HG03045 (cell line): ENCODE measurements at regions not wholly inside any gene's neighbourhood (a gene's known extent, or its start where the extent isn't known, plus 50 kb on each side); places are given as distances from the start of the nearest gene placed in this dataset.
"Not testable (repeated sequence)": the region's sequence is repeated elsewhere in the genome, so short reads cannot be mapped to it uniquely, and the experiment has no call there.

Experiments used
- ATAC-seq: cut with Tn5 transposase; IDR thresholded peaks from one replicate; pipeline ENCODE4 v1.9.1; 2021; ENCODE audit warnings: mild to moderate bottlenecking, moderate library complexity; ENCODE audit not compliant: unreplicated experiment

DNA sequence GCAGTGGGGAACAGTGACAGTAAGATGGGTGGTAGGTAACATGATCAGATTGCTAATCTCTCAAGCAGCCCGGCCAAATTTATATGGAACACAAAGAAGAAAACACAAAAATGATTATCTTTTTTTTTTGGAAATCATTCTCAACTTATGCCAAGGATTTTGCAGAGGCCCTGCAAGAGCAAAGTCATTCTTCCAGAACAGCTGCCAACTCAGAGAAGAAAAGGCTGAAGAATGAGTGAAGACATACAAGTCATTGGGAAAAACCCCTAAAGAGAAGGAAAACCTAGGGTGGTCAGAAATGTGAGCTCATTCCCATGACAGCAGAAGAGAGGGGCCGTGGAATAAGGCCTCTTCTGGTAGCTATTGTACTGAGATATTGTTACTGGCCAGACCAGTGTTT, 246.7 kb downstream of the SHOX2 start:
- no peak for ATAC-seq

DNA sequence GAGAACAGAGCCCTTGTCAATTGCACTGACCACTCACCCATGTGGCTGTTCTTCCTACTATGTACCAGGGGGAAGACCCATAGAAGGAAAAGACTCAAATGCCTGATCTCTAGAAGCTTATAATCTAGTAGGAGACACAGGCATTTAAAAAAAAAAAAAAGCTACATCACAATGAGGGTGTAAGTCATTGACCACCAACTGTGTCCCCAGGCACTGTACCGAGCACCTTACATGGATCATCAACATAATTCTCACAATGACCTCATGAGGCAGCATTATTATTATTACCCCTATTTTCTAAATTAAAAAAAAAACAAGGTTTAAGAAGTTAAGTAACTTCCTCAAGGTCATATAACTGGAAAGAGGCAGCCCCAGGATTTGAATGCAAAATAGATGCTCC, 247.4 kb downstream of the SHOX2 start:
- ATAC-seq, result no peak

DNA sequence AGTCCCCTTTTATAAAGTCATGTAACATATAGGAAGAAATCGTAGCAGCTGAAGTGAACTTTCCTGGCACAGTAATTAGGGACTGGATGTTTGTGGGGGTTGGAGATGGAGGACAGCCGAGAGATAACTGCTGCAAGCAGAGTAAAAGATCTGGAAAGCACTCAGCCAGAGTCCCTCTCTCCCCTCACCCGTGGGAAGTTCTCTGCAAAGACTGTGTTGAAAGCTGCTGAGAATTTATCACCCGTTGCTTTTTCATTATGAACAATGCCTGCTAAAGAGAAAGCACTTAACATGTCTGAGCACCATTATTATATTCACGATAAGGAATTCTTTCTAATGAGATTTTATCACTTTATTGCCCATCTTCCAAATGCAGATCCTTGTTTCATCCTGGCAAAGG, 248.8 kb downstream of the SHOX2 start:
- ATAC-seq, result no peak

DNA sequence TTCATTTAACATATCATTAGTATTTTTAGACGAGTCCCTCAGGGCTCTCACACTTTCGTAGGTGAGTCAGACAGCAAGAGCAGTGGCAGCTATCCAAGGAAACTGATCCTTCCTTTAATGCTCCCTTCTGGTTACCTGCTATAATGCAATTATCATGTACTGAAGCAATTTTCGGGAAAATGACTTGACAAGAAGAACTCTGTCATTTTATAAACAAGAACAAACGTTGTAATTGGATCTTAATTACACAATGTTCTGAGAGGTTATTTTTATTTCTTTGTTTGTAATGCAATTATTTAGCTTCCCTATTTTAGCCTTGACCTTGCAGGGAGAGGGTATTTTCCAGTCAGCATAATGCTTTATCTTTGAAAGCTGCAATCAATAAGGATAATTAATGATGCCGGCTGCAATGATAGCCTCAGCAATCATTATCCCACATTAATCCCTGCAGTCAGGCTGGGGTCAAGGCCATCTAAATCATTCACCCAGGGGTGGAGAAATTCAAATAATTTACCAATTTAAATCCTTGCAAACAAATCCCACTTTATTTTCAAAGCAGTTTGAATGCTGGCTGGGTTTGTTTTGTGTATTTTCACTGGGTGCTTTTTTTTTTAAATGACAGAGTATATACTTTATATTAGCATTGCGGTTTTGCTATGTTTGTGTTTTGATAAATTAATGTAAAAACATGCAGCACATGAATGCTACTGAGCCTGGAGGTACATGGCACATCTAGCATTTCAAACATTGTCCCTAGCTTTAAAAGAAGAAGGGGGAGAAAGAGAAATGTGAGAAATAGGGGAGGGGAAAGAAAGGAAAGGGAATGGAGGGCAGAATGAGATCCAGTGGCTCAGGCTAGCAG, 249.9 kb downstream of the SHOX2 start:
- ATAC-seq, result no peak

DNA sequence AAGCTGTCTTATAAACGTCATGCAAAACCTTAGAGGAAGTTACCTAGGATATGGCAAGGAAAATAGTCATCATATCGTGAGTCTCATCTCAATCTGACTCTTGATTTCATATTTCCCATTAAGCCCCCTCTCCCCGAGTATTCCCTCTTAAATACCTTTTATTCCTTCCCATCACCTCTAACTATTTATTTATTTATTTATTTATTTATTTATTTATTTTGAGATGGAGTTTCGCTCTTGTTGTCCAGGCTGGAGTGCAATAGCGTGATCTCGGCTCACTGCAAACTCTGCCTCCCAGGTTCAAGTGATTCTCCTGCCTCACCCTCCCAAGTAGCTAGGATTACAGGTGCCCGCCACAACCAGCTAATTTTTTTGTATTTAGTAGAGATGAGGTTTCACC, 260.4 kb downstream of the SHOX2 start:
- not testable (repeated sequence) for ATAC-seq

DNA sequence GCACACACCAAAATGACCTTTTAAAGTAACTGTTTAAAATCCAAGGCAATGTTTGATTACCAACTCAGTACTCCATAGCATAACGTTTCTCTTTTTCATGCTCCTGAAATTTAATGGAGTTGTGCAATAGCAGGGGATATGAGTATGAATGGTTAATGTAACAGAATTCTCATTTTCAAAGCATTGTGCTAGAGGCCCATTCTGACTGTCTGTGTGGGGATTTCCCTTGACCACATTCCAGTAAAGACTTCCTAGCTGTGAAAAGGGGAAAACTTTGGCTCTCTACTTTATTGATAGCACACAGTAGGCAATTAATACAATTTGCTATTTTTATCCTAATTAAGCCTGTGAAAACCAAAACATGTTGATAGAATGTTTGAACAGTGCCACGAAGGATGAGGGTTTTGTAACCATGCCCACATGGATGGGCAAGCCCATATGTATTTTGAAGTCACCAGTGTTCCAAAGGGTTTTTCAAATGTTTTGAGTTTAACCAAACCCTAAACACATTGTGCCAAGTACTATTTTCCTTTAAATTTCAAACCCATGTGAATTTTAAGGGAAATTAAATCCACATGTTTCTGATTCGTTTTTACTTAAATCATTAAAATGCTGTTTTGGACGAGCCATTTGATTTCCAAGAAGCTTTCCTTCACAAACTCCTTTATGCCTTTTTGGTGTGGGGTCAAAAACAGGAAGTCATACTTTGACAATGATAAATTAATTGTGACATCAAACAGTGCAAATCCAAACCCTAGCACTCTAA, 261.2 kb downstream of the SHOX2 start:
- ATAC-seq, result no peak

DNA sequence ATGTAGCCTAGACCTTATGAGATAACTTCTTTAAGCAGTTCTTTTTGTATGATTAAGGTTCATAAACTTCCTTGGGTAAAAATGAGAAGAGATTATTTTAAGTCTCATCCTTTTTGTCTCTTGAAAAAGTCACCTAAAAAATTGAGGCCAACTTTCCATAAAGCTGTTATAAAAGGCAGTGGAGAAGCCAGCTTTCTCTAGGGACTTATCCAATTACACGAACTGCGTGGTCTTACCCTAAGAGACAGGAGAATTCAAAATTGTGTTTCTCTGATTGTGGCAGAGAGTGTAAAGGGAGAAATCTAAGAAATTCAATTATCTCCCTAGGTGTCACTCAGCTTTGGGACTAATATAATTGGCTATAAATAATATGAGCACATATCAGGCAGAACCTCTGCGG, 262.0 kb downstream of the SHOX2 start:
- no peak for ATAC-seq

DNA sequence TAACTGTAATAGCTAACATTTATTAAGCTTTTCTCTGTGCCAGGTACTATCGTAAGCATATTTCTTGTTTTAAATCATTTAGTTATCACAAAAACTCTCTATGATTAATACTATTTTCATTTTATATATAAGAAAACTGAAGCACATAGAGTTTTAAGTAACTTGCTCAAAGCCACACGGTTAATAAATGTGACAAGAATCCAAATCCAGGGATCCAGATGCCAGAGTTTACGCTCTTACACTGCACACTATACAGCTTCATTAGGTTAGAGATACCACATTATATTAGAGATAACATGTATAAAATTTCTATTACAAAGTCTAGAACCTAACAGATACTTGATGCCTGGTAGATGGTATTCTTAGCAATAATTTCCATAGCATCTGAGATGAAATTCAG, 265.2 kb downstream of the SHOX2 start:
- ATAC-seq, result no peak

DNA sequence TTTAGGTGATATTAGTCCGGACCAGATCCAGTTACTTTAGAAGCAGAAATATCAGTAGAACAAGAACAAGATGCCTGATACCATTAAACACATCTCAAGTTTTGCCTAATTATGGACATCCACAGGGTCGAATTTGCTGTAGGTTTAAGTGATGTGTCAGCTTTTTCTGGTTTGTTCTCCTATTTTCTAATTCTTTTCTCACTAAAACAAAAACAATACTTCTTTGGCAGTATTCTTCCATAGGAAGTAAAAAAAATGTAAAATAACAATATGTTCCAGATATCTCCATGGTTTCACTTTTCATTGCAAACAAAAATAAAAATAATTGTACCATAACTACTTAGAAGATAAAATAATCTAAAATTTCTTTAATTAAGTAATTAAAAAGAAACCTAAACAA, 265.7 kb downstream of the SHOX2 start:
- ATAC-seq, result no peak

DNA sequence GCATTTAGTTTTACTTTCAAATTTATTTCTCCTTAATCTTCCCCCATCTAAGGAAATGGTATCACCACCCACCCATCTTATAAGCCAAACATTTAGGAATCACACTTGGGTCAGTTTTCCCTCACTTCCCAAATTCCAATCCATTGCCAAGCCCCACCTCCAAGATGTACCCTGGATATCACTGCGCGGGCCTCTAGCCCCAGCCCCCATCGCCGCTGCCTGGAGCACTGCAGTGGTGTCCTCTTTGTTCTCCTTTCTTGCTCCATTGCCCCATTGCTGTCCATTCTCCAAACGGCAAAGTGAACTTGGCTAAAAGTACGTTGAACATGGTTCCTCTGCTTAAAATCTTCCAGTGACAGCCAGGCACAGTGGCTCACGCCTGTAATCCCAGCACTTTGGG, 267.8 kb downstream of the SHOX2 start:
- ATAC-seq, result no peak

DNA sequence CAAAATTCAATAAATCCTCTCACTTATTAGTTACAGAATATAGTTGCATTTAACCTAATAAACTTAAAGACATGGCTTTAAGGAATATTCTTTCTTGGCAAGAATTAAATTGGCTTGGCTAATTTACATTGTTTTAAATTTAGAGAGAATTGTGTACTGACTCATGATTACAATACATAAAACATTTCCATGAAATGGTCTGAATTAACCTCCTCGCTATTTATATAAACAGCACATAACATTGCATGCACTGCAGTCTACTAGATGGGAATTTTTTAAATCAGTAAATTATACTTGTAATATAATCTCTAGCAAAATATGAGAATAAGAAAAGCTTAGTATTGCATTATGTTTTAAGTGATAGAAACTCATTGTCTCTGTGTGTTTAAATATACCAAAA, 268.9 kb downstream of the SHOX2 start:
- no peak for ATAC-seq

DNA sequence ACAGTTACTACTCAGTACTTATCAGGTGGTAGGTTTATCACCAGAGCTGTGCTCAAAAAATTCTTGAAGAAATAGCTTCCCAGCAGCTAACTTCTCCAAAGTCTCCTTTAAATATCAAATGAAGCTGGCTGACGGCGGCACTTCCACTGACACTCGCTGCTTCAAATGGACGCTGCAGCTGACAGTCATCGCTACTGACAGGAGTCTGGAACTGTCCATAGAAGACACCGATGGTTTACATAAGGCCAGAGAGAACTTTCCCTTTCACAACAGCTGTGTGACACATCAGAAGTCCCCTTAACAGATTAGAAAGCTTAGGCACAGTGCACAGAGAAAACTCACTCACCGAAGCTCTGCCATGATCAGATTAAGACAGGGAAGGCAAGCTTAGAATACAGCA, 270.2 kb downstream of the SHOX2 start:
- no peak for ATAC-seq

DNA sequence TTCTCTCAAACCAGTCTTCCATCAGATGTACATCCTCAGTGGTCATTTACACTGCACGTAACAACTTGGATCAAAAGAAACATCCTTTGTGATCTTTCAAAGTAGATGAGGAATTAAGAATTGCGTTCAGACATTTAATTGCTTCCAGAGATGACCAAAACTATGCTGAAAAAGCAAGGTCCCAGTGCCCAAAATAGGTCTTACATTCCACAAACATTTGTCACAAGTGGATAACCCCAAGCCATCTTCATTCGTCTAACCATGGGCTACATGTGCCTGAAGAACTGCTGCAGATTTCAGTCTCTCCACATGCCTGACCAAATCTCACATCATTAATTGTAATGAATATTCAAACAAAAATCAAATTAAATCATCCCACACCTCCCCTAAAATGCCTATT, 273.6 kb downstream of the SHOX2 start:
- no peak for ATAC-seq

DNA sequence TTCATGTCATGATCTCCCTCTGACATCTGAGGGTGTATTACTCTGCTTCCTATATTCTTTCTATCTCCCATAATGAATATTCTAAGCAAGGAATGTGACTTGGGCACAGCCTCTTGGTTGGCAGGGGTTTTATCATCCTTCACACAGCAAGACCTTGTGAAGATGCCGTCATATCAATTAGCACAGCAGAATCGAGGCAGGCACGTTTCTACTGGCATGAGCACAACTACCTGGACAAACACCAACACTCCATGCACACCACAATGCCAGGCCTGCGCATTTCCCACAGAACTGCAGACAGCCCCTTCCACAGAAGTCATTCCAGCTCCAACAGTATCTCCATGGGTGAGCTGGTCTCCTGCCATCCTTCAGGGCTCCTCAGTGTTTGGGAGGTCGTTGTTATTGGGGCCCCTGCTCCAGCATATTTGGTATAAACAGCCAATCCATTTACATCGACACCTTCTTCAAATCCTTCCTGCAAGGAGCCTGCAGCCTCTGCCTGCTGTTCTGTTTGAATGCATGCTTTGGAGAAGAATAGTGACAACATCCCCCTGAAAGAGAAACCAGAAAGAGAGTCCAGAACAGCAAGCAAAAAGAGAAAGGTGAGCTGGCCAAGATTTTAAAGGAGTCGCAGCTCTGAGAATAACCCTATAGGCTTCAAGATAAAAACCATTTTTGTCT, 275.5 kb downstream of the SHOX2 start:
- ATAC-seq, result no peak

DNA sequence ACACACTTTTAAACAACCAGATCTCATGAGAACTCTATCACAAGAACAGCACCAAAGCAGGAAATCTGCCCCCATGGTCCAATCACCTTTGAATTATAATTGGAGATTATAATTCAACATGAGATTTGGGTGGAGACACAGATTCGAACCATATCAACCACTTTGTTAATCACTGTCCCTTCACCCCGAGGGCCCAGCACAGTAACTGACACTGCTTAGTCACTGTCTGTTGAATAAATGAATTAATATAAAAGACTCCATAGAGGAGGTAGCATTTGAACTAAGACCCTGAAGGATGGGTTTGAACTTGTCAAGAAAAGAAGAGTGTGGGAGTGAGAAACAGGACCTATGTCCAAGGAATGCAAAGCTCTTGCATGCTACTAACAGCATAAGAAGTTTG, 276.4 kb downstream of the SHOX2 start:
- no peak for ATAC-seq

DNA sequence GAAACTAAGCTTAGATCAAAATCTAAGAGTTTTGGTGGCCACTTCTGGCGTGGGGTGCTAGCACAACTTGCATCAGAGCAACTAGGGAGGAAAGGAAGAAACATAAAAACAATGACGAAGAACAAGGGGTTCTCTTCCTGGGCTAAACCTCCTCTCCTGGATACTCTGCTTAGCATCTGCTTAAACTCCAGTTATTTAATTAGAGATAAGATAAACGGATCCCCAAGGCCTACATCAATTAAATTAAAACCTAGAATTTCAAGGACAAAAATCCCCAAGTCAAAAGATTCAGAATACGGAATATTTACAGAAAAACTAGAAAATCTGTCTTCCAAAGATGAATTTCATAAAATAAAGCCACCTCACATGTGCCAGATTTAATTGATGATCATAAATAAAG, 281.9 kb downstream of the SHOX2 start:
- no peak for ATAC-seq

DNA sequence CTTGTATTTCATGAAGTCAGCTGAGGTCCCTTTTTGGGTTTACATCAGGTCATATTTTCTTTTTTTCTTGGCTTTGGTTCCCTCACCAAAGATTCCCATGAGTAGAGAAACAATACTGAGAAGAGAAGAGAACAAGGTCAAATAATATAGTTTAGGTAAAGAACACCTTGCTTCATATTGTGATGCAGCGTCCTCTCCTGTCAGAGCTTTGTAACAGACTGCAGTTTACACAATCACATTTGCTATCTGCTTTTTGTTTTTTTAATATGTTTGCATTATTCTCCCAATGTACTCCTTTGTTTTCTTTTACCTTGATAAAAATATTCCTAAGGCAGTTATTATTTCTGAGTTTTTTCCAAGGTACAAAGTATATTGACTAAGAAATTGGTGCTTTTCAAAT, 283.2 kb downstream of the SHOX2 start:
- ATAC-seq, result no peak

DNA sequence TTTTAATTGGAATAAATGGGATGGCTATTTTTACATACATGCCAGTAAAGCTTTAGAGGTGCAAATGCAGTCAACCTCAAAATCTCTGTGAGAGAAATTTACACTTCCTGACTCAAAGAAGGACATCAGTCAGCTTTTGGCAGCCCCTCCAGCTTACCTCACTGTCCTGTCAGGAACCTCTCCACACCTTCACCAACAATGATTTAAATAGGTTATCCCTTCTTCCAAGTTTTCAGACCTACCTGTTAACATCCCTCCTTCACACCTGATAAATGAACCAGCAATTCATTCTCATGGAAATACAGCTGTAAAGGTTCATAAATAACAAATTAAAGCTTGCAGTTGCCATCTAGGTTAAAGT, 286.1 kb downstream of the SHOX2 start:
- ATAC-seq, result no peak

DNA sequence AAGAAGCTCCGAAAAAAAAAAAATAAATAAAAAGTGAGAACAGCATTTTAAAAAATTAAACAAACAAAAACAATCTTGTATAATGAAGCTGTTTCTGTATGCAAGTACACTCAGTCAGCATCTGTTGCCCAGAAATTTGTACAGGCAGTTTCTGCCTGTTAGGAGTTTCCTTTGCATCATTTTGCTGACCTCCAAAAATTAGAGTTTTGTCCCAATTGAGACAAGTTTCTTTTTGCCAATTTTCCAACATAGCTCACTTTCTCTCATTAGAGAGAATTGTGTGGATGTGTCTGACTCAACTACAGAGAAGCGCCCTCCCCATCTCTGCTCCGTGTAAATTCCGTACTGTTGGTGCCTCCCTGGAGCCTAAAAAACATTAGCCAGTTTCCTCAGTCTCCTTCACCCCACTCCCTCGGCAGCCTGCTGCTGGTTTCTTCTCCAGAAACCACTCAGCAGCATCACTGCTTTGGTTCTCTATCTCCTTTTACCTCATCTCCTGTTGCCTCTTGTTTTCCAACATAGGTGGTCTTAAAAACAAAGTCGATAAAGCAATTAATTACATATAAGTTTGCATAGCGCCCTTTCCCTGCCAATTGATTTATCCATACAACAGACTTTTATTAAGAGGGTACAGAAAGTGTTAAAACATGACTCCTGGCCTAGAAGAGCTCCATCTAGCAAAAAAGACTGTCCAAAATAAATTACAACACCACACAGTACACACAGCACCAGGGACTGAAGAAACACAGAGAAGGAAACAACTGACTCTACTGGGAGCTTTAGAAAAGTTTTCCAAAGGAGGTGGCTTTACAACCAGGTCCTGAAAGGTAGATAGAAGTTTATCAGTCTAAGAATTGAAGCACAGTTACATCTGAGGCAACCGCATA, 286.7 kb downstream of the SHOX2 start:
- no peak for ATAC-seq

DNA sequence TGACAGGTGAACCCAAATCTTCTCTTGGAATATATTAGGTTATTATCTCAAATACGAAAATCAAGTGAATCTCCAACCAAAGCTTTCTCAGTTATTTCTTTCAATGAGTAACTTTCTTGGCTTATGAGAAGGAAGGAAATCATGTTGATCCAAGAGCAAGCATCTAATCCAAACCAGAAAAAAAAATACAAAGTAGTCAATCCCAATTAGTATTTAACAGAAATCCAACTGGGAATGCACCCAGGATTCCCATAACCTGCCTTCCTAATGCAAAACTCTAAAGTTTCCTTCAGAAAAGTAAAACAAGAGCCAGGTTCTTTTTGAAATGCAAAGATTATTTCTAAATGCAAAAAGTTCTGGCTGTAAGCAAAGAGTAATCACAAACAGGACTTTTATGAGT, 289.3 kb downstream of the SHOX2 start:
- no peak for ATAC-seq

DNA sequence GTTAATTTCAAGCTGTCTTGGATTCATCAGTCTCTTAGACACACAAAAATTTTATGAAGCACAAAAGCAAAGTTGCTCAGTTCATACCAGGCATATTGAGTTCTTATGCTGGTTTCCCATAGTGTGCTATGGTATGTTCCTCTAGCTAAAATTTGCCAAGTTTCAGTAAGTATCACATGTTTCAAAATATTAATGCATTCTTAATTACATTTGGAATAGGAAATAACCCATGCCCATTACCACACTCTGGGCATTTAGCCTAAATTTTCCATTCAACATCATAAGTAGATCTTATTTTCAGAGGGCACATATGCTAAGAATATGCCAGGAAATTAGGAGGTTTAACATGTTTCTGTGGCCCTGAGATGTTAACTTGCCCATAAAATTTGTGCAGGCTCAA, 289.9 kb downstream of the SHOX2 start:
- no peak for ATAC-seq
